NCI-H2107 treated with DMSO at 0.1 percent for 48 hours (cell line): ENCODE measurements at regions not wholly inside any gene's neighbourhood (a gene's known extent, or its start where the extent isn't known, plus 50 kb on each side); places are given as distances from the start of the nearest gene placed in this dataset.

ENCODE experiments used
- DNase-seq: peaks from one replicate; lab custom pipeline; 2025; ENCODE audit not compliant: unreplicated experiment; lab: John Stamatoyannopoulos, UW

DNA sequence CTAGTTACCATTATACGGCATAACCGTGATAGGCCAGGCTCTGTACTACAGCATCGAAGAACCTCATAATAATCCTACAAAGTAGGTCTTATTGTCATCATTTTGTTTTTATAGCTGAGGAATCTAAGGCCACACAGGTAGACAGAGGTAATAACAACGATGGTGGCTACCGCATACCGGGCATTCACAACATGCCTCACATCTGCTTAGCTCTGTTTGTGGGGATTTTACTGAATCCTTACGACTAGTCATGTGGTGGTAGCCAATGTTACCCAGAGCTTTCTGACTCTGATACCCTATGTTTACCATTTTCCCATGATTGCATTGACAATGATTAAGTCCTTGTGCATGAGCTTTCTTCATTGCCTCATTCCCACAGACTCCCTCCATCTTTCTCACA is 269.4 kb downstream of the TCF7L2 start:
- no peak for DNase-seq

DNA sequence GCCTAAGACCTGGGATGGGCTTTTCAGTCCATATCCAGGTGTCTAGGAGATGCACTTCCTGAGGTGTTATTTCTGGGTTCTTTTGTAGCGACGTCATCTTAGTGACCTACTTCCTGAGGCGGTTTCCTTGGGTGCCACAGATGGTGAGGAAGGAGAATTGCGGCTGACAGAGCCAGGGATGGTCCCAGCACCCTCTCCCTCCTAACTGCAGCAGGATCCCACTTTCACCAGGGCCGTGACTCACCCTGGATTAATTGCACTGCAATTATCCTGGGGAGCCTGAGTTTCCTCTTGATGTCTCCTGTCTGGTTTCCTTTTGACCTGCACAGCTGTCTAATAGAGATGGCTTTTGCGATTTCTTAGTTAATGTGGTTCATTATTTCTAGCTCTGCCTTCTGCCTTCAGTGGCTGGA is 271.7 kb downstream of the TCF7L2 start:
- no peak for DNase-seq

DNA sequence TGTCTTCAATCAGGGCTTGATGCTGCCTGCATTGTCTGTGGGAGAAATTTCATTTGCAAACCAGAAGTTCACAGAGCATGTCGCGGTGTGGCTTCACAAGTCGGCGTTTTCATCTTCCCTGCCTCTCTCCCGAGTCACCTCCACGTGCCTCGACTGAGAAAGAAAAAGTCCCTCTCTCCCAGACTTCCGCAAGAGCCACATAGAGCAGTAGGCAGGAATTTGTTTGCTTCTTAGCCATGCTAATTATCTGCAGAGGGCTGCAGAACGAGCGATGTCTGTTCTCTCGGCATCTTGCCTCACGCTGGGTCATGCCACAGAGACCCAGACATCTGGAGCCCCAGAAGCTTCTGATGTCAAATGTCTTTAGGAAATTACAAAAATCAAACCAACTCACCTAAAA is 272.2 kb downstream of the TCF7L2 start:
- DNase-seq: no peak

DNA sequence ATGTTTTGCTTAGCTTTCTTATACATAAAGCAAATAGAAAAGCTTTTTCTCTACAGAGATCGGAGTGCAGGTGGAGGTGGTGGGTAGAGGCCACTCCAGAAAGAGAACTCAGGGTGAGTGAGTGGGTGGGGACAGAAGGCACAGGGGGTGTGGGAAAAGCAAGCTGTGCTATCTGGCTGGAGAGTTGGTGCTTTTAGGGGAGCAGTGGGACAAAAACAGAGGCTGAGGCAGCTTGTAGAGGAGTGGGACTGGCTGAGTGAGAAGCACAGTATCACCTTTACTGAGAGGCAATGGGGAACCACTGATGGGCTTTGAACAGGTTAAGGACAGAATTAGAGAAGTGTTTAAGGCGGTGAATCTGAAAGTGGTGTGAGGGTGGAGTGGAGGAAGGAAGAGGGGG is 275.3 kb downstream of the TCF7L2 start:
- DNase-seq: no peak

DNA sequence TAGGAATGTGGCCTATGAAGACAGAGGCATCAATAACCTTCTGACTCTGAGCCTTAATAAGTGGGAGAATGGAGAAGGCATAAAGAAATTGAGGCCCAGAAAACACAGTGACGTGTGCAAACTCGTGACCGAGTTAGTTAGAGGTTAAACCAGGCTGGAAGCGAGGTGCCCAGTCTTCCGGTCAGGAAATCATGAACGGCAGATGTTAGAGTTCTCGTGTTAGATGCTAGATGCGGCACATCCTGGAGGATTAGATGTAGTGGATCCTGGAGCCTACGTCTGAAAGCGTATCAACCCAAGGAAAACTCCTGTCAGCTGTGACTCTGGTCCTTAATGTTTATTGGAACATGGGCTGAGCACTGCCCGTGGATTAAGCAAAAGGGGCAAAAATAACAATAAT is 275.9 kb downstream of the TCF7L2 start:
- no peak for DNase-seq

DNA sequence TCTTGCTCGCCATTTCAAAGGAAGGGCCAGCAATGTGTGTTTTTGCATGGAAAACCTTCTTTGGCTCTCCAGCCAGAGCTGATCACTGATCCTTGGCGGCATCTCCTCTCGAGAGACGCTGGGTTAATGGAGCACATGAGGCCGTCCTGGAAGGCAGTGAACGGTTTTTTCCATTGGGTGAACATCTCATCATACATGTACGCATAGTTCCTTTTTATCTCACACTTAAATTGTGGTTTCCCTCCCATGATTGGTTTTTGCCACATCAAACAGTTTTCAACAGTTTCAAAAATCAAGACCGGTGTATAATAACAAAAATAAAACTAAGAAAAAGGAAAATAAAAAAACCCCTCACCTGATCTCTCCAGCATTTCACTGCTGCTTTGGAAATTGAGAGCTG is 276.4 kb downstream of the TCF7L2 start:
- no peak for DNase-seq

DNA sequence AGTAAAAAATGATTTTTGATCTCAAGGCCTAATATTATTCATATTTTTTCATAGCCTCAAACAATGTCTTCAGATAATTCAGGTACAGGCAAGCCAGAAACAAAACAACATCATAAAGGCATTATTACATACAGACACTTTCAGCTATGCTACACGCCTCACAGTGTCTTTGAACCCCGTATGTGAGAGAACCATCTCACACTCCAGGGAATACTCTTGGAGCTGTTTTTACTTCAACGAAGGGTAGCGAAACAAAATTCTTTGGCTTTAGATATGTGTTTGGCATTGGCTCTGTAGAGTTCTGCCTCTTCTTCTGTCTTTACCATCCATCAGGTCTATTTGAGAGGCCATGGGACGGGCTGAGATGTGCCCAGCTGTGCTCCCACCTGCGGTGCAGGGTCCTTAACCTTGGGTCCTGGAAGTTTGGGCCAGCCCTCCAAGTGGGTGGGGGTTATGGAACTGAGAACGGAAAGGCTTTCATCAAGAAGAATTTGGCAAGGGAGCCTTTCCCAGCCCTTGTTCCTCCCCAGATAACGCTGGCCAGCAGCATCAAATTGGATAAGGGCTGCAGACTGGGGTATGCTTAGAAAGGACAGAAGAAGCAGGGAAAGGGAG is 276.9 kb downstream of the TCF7L2 start:
- no peak for DNase-seq

DNA sequence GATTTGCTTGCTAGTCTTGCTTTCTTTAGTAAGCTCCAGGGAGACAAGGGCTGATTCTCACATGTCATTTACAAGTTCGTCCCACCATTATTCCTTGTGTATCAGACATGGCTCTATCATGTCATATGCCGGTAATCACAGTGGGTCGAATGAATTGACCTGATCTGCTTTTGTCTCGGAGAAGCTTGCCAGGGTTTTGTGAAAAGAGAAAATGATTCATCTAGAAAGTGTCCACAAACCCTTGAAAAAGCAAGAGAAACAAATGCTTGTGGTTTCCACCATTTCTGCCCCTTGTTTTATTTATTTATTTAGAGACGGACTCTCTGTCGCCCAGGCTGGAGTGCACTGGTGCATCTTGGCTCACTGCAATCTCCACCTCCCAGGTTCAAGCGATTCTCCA is 278.5 kb downstream of the TCF7L2 start:
- no peak for DNase-seq

DNA sequence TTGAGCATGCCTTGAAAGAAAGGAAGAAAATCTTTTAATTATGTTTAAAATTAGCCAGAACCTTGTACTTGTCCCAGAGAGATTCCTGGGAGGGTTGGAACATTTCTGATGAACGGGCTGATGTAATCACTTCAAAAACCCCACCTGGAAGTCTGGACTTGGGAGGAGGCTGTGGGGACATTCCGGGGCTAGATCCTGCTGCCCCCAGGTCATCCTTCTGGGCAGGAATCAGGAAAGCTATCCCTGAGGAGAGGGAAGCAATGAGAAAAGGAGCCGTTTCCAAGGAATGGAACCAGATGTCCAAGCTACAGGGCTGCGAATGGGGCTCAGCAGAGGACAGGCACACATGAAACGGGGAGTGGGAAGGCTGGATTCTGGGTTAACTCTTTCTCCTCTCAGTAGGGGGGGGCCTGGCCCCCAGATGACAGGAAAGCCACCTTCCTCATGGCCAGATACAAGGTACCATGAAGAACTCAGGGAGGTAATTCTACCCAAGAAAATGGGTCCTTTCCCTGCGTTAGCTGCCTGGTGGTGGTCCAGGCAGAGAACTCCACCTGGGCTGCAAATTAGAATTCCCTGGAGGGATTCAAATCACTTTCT is 280.1 kb downstream of the TCF7L2 start:
- DNase-seq: no peak

DNA sequence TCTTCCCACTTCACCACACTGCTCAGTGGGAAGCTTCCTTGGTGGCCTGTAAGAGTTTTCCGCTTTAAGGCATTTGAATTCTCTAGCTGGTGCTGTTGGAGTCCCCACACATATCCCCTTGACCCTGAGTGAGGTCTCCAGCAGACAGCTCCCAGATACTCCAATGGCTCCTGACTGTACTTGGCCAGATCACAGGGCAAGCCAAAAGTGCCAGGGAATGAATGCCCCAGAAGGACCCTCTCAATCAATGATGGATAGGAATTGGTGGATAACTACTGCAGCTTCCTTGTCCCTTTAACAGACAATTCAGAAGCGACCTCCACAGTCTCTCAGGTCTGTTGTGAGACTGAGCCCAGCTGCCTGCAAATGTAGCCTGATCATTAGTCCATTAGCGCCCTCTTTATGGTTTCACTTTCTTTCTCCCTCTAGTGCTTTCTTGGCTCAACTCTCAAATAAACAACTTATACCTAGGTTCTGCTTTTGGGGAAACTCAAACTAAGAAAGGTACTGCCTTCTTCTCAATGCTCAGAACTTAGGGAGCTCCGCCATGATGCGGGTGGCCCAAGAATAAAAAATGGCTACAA is 283.0 kb downstream of the TCF7L2 start:
- peak; percentile 17 for DNase-seq

DNA sequence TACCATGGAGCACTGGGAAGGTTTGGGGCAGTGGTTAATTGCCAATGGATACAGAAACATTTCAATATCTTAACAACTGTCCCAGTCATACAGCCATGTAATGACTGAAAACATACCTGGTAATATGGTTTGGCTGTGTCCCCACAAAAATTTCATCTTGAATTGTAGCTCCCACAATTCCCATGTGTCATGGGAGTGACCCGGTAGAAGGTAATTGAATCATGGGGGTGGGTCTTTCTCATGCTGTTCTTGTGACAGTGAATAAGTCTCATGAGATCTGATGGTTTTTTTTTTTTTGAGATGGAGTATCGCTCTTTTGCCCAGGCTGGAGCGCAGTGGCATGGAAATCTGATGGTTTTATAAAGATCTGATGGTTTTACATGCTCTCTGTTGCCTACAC is 284.4 kb downstream of the TCF7L2 start:
- no peak for DNase-seq

DNA sequence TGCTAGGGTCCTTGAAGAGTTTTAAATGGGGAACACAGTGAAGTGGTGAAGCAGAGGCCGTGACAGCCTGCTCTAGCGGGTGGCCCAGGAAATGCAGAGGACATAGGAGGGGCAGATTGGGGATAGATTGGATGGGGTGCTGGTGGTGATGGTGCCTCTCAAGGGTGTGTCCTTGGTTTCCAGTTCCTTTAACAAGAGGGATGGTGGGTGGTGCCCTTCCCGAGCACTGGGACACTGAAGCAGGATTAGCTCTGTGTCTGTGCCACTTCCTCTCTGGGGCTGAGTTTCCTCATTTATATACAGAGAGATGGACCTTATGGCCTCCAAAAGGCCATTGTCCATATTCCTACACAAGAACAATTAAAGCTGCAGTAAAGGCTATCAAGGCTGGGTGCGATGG is 285.5 kb downstream of the TCF7L2 start:
- DNase-seq: no peak

DNA sequence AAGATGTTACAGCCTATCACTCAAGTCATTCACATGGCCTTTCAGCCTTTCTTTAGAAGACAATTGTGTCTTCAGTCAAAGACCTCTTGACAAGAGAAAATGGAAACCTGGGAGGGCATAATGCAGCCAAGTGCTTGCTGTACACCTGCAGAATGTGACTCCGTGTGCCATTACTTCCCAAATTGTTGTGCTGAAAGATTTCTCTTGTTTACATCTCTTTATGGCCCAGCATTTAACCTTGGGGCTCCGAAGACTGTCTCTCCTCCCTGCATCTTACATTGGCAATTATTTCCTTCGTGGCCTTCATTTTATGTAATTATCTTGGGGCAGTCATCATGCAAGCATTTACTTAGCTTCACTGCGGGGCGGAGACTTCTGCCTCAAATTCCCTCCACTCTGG is 287.0 kb downstream of the TCF7L2 start:
- DNase-seq: no peak

DNA sequence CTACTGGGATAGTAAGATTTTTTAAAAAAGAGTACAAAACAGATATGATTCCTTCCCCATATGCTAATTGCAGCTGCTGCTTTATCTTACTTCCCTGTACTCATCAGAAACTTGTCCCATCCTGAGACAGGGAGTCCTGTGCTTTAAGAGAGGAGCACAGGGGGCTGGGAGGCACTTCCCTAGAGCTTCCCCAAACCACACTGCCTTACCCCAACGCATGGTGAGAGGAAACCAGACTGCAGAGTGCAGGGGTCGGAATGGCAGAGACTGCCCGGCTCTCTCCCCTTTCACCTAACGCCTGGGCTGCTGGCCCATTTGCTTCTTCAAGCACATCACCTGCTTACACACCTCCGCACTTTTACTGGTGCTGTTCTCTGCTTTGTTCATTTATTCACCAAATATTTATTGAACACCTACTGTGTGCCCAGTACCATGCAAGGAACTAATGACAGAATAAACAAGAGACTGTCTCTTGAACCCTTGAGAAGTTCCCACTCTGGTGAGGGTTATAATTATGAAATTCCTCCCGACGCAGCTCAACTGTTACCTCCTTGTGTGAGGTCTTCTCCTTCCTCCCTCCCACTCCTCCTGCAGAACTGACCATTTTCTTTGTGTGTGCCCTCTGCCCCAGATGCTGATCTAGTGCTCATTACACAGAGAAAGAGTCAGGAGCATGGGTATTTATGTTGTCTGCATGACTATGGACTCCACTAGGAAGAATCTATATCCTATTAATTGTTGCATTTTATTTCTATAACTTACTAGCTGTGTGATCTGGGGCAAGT is 289.7 kb downstream of the TCF7L2 start:
- DNase-seq: no peak

DNA sequence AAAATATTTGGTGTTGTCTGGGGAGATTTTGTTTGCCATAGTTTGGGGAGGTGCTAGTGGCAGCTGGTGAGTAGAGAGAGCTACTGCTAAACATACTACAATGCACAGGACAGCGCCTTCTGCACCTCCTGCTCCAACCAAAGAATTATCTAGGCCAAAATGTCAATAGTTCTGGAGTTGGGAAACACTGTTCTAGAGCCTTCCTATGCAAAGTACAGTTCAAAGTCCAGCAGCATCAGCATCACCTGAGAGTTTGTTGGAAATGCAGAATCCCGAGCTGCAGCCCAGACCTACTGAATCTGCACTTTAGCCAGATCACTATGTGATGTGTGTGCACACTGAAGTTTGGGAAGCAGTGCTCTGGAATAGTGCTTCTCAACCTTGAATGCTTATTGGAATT is 290.7 kb downstream of the TCF7L2 start:
- DNase-seq: no peak

DNA sequence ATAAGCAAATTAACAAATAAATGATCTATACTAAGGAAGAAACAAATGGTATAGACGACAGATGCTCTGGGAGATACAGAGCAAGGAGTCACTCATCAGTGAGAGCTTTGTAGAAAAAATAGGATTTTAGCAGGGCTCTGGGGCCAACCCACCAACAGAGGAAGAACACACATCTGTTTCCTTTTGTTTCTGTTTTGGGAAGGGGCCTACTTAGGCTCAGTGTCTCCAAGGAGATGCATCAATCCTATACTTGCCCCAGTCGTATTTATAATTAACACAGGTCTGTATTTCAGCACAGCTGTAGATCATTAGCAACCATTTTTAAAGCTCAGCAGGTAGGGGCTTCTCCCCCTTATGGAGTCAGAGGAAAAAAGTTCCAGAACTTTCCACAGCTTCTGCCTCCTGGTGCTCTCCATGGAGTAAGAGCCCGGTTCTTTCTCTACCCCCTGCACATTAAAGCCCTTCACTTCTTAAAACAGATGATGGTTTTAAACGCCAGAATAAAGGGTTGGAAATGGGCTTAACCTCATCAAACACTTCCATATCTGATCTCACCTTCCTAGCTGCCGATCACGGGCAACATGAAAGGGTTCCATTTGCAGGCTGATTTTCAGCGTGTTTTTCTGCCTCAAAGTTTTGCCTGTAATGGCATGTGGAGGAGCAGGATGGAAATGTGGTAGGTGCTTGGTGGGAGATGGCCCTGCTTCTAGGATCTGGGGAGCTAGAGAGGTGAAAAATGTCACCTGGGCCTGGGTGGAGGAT is 291.7 kb downstream of the TCF7L2 start:
- DNase-seq: no peak

DNA sequence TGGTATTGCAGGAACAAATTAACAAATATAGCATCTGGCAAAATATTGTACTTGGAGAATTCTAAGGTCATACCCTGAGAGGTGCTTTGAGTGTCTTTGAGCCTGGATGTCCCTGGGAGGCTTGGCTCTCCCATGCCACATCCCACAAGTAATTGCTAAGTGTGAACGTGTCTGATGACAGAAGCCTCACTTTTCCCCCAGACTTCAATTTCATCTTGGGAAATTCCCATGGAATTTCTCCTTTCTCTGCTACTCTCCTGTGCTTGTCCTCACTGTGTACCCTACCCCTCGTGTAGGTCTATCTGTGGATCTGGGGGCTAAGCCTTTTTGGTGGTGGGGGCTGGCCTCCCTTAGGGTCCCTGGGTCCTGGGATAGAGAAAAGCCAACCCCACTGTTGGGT is 293.3 kb downstream of the TCF7L2 start:
- no peak for DNase-seq

DNA sequence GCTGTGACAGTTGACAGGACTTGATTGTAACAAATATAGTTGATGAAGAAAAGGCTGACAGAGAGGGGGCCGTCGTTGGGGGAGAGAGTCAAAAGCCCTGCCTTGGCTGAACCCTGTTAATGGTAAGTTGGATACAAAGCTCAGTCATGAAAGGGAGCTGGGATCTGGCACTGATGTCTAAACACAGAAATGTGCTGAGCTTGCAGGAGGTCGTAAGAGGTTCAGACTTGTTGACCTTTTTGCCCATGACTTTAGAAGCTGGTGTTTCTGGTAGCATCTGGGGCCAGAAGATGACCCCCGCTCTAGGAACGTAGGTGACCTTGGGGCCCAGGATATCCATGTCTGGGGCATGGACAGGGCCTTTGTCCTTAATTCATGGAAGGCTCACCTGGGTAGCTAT is 294.7 kb downstream of the TCF7L2 start:
- no peak for DNase-seq

DNA sequence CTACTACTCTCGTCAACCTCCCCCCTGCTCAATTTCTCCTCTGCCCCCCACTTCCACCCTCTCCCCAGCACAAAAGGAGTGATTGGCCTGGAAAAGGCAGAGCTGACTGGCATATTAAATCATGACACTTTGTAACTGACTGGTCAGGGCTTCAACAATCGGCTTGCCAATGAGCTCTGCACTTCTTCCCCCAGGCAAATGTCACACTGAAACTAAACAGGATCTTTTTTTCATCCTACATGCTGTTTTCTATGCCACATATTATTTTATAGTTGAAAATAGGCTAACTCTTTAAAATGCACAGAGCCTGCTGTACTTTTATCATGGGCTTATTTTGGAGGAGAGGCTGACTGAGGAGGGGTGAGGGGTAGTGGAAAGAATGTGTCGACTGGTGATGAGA is 295.2 kb downstream of the TCF7L2 start:
- DNase-seq: no peak

DNA sequence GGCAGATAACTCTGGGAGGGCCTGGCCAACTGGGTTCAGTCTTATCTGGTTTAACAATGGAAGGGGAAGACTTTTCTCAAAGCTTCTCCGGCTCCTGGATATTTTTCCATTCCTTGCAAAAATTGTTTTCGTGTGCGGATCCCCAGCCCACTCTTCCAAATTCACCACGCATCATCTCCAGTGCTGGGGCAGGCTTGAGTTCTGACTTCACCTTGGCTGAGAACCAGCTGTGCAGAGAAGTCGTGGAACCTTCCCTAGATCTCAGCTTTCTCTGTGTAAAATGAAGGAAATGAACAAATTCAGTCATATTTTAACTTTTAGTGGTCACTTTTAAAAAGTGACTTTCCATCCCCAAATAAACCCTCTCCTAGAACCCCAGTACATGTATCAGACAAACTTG is 297.0 kb downstream of the TCF7L2 start:
- DNase-seq: no peak
